ENCODE measurements at regions not wholly inside any gene's neighbourhood (a gene's known extent, or its start where the extent isn't known, plus 50 kb on each side); places are given as distances from the start of the nearest gene placed in this dataset.

- Histone ChIP-seq H3K9me3 (no peaks in the 10 kb centered on the region), H3K27ac (no peak overlapping the region), H3K4me3 (no peak overlapping the region), H3K36me3 (no peaks in the 10 kb centered on the region), H3K4me1 (no peaks in the 10 kb centered on the region), H3K27me3 (no peaks in the 10 kb centered on the region)
- no peak for ATAC-seq
- intact Hi-C loops (cut with DNase I): no loop called here
- no peak for DNase-seq
- no peak for TF ChIP-seq CTCF (IDR thresholded peaks at IDR 0.05)
Observed at GRCh38 chr4:24395937-24396336, 188.4 kb downstream of the DHX15 start.

GRCh38 chr4:24394041-24394440 lies 190.3 kb downstream of the DHX15 start:
- intact Hi-C loops (cut with DNase I): no loop called here
- ATAC-seq: no peak
- Histone ChIP-seq H3K27ac (no peak overlapping the region), H3K9me3 (no peaks in the 10 kb centered on the region), H3K36me3 (no peaks in the 10 kb centered on the region), H3K4me1 (no peaks in the 10 kb centered on the region), H3K27me3 (no peaks in the 10 kb centered on the region), H3K4me3 (no peak overlapping the region)
- no peak for DNase-seq
- no peak for TF ChIP-seq CTCF (IDR thresholded peaks at IDR 0.05)

GRCh38 chr4:24392613-24393012 lies 191.7 kb downstream of the DHX15 start:
- Histone ChIP-seq H3K9me3 (no peaks in the 10 kb centered on the region), H3K4me3 (no peak overlapping the region), H3K27ac (no peak overlapping the region), H3K36me3 (no peaks in the 10 kb centered on the region), H3K4me1 (no peaks in the 10 kb centered on the region), H3K27me3 (no peaks in the 10 kb centered on the region)
- DNase-seq (no peak), ATAC-seq (no peak)
- TF ChIP-seq CTCF (IDR thresholded peaks at IDR 0.05): no peak
- intact Hi-C loops (cut with DNase I): no loop called here

- Histone ChIP-seq H3K9me3 (peaks cover 0 to 3% of the 10 kb centered on the region in 2 donors), H3K4me1 (no peaks in the 10 kb centered on the region), H3K27ac (no peak overlapping the region), H3K27me3 (no peaks in the 10 kb centered on the region), H3K4me3 (no peak overlapping the region), H3K36me3 (no peaks in the 10 kb centered on the region)
- TF ChIP-seq CTCF (IDR thresholded peaks at IDR 0.05): no peak
- DNase-seq: no peak
- intact Hi-C loops (cut with DNase I): no loop called here
- ATAC-seq: no peak
Observed at GRCh38 chr4:24382381-24382780, 202.0 kb downstream of the DHX15 start.

GRCh38 chr4:24380957-24381665 lies 203.2 kb downstream of the DHX15 start:
- ATAC-seq (no peak), DNase-seq (no peak)
- TF ChIP-seq CTCF (IDR thresholded peaks at IDR 0.05): no peak
- no peaks in the 10 kb centered on the region for H3K36me3 ChIP-seq
- no peaks in the 10 kb centered on the region for H3K9me3 ChIP-seq
- no peaks in the 10 kb centered on the region for H3K4me1 ChIP-seq
- intact Hi-C loops (cut with DNase I): no loop called here
- H3K27me3 ChIP-seq: no peaks in the 10 kb centered on the region
- H3K27ac ChIP-seq: no peak overlapping the region
- no peak overlapping the region for H3K4me3 ChIP-seq
